HG02981 (cell line): ENCODE measurements at regions not wholly inside any gene's neighbourhood (a gene's known extent, or its start where the extent isn't known, plus 50 kb on each side); places are given as distances from the start of the nearest gene placed in this dataset.
"Not testable (repeated sequence)": the region's sequence is repeated elsewhere in the genome, so short reads cannot be mapped to it uniquely, and the experiment has no call there.

Source experiments
- ATAC-seq: cut with Tn5 transposase; IDR thresholded peaks from one replicate; pipeline ENCODE4 v1.9.1; 2021; ENCODE audit warnings: mild to moderate bottlenecking, moderate library complexity; ENCODE audit not compliant: unreplicated experiment

GRCh38 chr4:63122955-63123354 lies 1286.3 kb downstream of the TECRL start:
- no peak for ATAC-seq

- ATAC-seq, result no peak
Observed at GRCh38 chr4:63106600-63106999, 1302.7 kb downstream of the TECRL start.

- no peak for ATAC-seq
Observed at GRCh38 chr4:63105839-63106238, 1303.4 kb downstream of the TECRL start.

- no peak for ATAC-seq
Observed at GRCh38 chr4:63090641-63091040, 1318.6 kb downstream of the TECRL start.

- ATAC-seq, result no peak
Observed at GRCh38 chr4:63085091-63085490, 1324.2 kb downstream of the TECRL start.

- no peak for ATAC-seq
Observed at GRCh38 chr4:63080934-63081333, 1328.3 kb downstream of the TECRL start.

- ATAC-seq, result no peak
Observed at GRCh38 chr4:63063760-63064159, 1345.5 kb downstream of the TECRL start.

- not testable (repeated sequence) for ATAC-seq
Observed at GRCh38 chr4:63062891-63063290, 1346.4 kb downstream of the TECRL start.

- ATAC-seq, result no peak
Observed at GRCh38 chr4:63049726-63050125, 1359.5 kb downstream of the TECRL start.

GRCh38 chr4:63049278-63049677 lies 1360.0 kb downstream of the TECRL start:
- no peak for ATAC-seq

GRCh38 chr4:63036159-63036866 lies 1372.9 kb downstream of the TECRL start:
- no peak for ATAC-seq

GRCh38 chr4:63029380-63029779 lies 1379.9 kb downstream of the TECRL start:
- ATAC-seq, result no peak

- no peak for ATAC-seq
Observed at GRCh38 chr4:63020661-63021060, 1388.6 kb downstream of the TECRL start.

GRCh38 chr4:63017300-63017699 lies 1392.0 kb downstream of the TECRL start:
- no peak for ATAC-seq

- no peak for ATAC-seq
Observed at GRCh38 chr4:62970846-62971245, 1438.4 kb downstream of the TECRL start.

- ATAC-seq, result no peak
Observed at GRCh38 chr4:62960415-62960814, 1448.8 kb downstream of the TECRL start.

- ATAC-seq, result no peak
Observed at GRCh38 chr4:62953752-62954151, 1455.5 kb downstream of the TECRL start.

GRCh38 chr4:62952366-62952765 lies 1456.9 kb downstream of the TECRL start:
- ATAC-seq, result no peak

- ATAC-seq, result no peak
Observed at GRCh38 chr4:62948108-62948507, 1461.1 kb downstream of the TECRL start.

GRCh38 chr4:62940229-62940628 lies 1469.0 kb downstream of the TECRL start:
- no peak for ATAC-seq

GRCh38 chr4:62930884-62931283 lies 1478.4 kb downstream of the TECRL start:
- no peak for ATAC-seq

- no peak for ATAC-seq
Observed at GRCh38 chr4:62928483-62928882, 1480.8 kb downstream of the TECRL start.

- ATAC-seq, result no peak
Observed at GRCh38 chr4:62927574-62927973, 1481.7 kb downstream of the TECRL start.
